ENCODE measurements at regions not wholly inside any gene's neighbourhood (a gene's known extent, or its start where the extent isn't known, plus 50 kb on each side); places are given as distances from the start of the nearest gene placed in this dataset.

- in situ Hi-C loops (cut with HindIII; ENCODE audit: low pct_ligation_motif_present, low sequenced_read_pairs) = no loop called here
- no peak overlapping the region for H3K4me3 ChIP-seq (ENCODE audit: low read depth, low read length)
- no peak for TF ChIP-seq CTCF (IDR thresholded peaks at IDR 0.05; ENCODE audit: low read depth, low read length, missing control alignments)
- H3K27me3 ChIP-seq (replicated peaks) = no peaks in the 10 kb centered on the region
- no peak overlapping the region for H3K27ac ChIP-seq
- no peak for DNase-seq
- H3K36me3 ChIP-seq (replicated peaks) = no peaks in the 10 kb centered on the region
Measured at GRCh38 chrX:27404366-27404765, 58.8 kb downstream of the PPP4R3C start.

GRCh38 chrX:27399146-27399456, 64.0 kb downstream of the PPP4R3C start:
- DNase-seq = no peak
- H3K27ac ChIP-seq = no peak overlapping the region
- H3K36me3 ChIP-seq (replicated peaks) = no peaks in the 10 kb centered on the region
- in situ Hi-C loops (cut with HindIII; ENCODE audit: low pct_ligation_motif_present, low sequenced_read_pairs) = no loop called here
- H3K27me3 ChIP-seq (replicated peaks) = no peaks in the 10 kb centered on the region
- H3K4me3 ChIP-seq (ENCODE audit: low read depth, low read length) = no peak overlapping the region
- no peak for TF ChIP-seq CTCF (IDR thresholded peaks at IDR 0.05; ENCODE audit: low read depth, low read length, missing control alignments)

- TF ChIP-seq CTCF (IDR thresholded peaks at IDR 0.05; ENCODE audit: low read depth, low read length, missing control alignments) = no peak
- peak; percentile 0 for DNase-seq
- Histone ChIP-seq H3K36me3 (replicated peaks) (no peaks in the 10 kb centered on the region), H3K27me3 (replicated peaks) (no peaks in the 10 kb centered on the region), H3K27ac (no peak overlapping the region), H3K4me3 (ENCODE audit: low read depth, low read length) (no peak overlapping the region)
- in situ Hi-C loops (cut with HindIII; ENCODE audit: low pct_ligation_motif_present, low sequenced_read_pairs) = no loop called here
Measured at GRCh38 chrX:27391623-27392022, 71.5 kb downstream of the PPP4R3C start.

- H3K27ac ChIP-seq = no peak overlapping the region
- H3K36me3 ChIP-seq (replicated peaks) = no peaks in the 10 kb centered on the region
- no peak for DNase-seq
- no peak for TF ChIP-seq CTCF (IDR thresholded peaks at IDR 0.05; ENCODE audit: low read depth, low read length, missing control alignments)
- in situ Hi-C loops (cut with HindIII; ENCODE audit: low pct_ligation_motif_present, low sequenced_read_pairs) = no loop called here
- H3K4me3 ChIP-seq (ENCODE audit: low read depth, low read length) = no peak overlapping the region
- no peaks in the 10 kb centered on the region for H3K27me3 ChIP-seq (replicated peaks)
Measured at GRCh38 chrX:27381419-27381818, 81.7 kb downstream of the PPP4R3C start.

DNA sequence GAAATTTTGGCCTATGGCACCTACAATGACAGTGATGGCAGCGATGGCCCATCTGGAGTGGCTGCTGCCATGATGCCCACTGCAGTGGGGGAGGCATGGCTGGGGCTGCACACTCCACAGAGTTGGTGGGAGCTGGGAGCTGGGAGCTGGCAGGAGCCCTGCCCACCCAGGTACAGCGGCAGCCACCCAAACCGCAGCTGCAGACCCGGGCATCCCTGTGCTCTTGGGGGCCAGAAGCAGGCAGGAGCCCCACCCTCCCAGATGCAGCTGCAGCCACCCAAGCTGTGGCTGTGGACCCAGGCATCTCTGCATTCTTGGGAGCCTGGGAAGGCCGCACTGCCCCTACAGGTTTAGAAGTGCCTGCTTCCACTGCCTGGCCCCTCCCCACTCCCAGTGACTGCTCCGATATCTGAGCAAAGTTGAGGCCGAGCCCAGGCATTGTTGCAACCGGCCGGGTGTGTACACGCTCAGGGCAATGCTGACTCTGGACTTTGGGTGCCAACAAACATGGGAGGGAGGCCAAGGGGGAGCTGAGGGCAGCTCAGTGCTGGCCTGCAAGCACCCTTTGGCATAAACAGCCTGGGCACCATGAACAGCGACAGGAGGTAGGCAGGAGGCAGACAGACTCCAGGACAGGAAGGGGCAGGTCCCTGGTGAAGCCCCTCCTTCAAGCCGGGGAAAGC, 82.8 kb downstream of the PPP4R3C start:
- no peak for DNase-seq
- Histone ChIP-seq H3K36me3 (replicated peaks) (no peaks in the 10 kb centered on the region), H3K27me3 (replicated peaks) (no peaks in the 10 kb centered on the region), H3K27ac (no peak overlapping the region), H3K4me3 (ENCODE audit: low read depth, low read length) (no peak overlapping the region)
- in situ Hi-C loops (cut with HindIII; ENCODE audit: low pct_ligation_motif_present, low sequenced_read_pairs) = no loop called here
- no peak for TF ChIP-seq CTCF (IDR thresholded peaks at IDR 0.05; ENCODE audit: low read depth, low read length, missing control alignments)

DNA sequence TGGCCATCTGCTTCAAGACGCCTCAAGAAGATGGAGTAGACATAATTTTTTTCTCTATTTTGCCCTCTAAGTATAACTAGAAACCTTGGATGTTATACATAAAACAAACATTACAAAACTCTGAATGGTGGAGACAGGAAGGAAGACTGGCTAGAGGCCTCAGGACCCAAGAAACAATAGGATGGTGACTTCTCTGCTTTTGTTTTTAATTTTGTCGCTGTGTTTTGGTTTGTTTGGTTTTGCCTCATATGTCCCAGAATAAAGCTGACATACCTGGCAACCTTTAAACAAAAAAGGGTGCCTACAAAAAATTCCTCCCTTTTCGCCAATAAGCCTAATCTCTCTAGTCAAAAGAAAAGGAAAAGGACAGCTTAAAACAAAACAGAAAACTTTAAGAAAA, 109.1 kb downstream of the PPP4R3C start:
- in situ Hi-C loops (cut with HindIII; ENCODE audit: low pct_ligation_motif_present, low sequenced_read_pairs) = no loop called here
- Histone ChIP-seq H3K4me3 (ENCODE audit: low read depth, low read length) (no peak overlapping the region), H3K36me3 (replicated peaks) (no peaks in the 10 kb centered on the region), H3K27ac (no peak overlapping the region), H3K27me3 (replicated peaks) (no peaks in the 10 kb centered on the region)
- no peak for TF ChIP-seq CTCF (IDR thresholded peaks at IDR 0.05; ENCODE audit: low read depth, low read length, missing control alignments)
- no peak for DNase-seq

Data from brain microvascular endothelial cell (primary cell).